Osteocyte (in vitro differentiated cells): ENCODE measurements at regions not wholly inside any gene's neighbourhood (a gene's known extent, or its start where the extent isn't known, plus 50 kb on each side); places are given as distances from the start of the nearest gene placed in this dataset.

Source experiments
- DNase-seq: peaks from one replicate; pipeline ENCODE4 v3.0.0; 2021; ENCODE audit warnings: mixed read lengths; ENCODE audit not compliant: unreplicated experiment; ENCODE audit errors: extremely low spot score
- H3K27ac Mint-ChIP-seq: one replicate; pipeline ENCODE4 v1.8.0; 2021; ENCODE audit warnings: mild to moderate bottlenecking, mixed read lengths; ENCODE audit not compliant: unreplicated experiment
- H3K27me3 Mint-ChIP-seq: one replicate; pipeline ENCODE4 v1.8.0; 2021; ENCODE audit warnings: mixed read lengths; ENCODE audit not compliant: unreplicated experiment
- H3K36me3 Mint-ChIP-seq: one replicate; pipeline ENCODE4 v1.8.0; 2021; ENCODE audit warnings: mixed read lengths; ENCODE audit not compliant: unreplicated experiment
- H3K4me1 Mint-ChIP-seq: one replicate; pipeline ENCODE4 v1.8.0; 2021; ENCODE audit warnings: mixed read lengths; ENCODE audit not compliant: unreplicated experiment
- H3K4me3 Mint-ChIP-seq: one replicate; pipeline ENCODE4 v1.8.0; 2021; ENCODE audit warnings: mild to moderate bottlenecking, moderate library complexity, mixed read lengths; ENCODE audit not compliant: unreplicated experiment
- H3K9me3 Mint-ChIP-seq: one replicate; pipeline ENCODE4 v1.8.0; 2021; ENCODE audit warnings: mixed read lengths; ENCODE audit not compliant: unreplicated experiment
- TF ChIP-seq, protein P1 (sequence below): fragments of 200-600 bp; sonication (generic); IDR thresholded peaks from 2 replicates; pipeline ENCODE4 v1.5.0; 2021; ENCODE audit warnings: antibody characterized with exemption, mild to moderate bottlenecking, moderate library complexity

DNA sequence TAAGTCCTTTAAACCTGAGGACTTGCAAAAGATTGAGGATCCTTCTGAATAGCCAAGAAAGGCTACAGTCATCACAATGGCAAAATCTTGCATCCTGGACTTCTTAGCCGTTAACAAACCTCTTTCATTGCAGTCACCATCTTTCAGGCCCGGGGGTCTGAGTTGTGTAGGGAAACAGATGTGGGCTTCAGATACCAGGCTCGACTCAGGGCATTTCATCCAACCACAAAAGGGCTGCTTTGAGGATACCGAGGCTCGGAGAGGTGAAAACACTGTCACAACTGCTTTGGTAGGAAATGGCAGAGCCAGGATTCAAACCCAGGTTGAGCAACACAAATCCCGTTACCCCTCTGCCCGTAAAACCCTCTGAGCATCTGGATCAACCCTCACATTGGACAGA lies 147.4 kb downstream of the TFCP2L1 start:
- TF ChIP-seq, protein P1, sequence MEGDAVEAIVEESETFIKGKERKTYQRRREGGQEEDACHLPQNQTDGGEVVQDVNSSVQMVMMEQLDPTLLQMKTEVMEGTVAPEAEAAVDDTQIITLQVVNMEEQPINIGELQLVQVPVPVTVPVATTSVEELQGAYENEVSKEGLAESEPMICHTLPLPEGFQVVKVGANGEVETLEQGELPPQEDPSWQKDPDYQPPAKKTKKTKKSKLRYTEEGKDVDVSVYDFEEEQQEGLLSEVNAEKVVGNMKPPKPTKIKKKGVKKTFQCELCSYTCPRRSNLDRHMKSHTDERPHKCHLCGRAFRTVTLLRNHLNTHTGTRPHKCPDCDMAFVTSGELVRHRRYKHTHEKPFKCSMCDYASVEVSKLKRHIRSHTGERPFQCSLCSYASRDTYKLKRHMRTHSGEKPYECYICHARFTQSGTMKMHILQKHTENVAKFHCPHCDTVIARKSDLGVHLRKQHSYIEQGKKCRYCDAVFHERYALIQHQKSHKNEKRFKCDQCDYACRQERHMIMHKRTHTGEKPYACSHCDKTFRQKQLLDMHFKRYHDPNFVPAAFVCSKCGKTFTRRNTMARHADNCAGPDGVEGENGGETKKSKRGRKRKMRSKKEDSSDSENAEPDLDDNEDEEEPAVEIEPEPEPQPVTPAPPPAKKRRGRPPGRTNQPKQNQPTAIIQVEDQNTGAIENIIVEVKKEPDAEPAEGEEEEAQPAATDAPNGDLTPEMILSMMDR: no peak
- H3K4me1 Mint-ChIP-seq: no peaks in the 10 kb centered on the region
- no peaks in the 10 kb centered on the region for H3K36me3 Mint-ChIP-seq
- H3K9me3 Mint-ChIP-seq: no peaks in the 10 kb centered on the region
- no peak overlapping the region for H3K27ac Mint-ChIP-seq
- no peak overlapping the region for H3K4me3 Mint-ChIP-seq
- no peak for DNase-seq
- H3K27me3 Mint-ChIP-seq: peaks cover 34% of the 10 kb centered on the region

DNA sequence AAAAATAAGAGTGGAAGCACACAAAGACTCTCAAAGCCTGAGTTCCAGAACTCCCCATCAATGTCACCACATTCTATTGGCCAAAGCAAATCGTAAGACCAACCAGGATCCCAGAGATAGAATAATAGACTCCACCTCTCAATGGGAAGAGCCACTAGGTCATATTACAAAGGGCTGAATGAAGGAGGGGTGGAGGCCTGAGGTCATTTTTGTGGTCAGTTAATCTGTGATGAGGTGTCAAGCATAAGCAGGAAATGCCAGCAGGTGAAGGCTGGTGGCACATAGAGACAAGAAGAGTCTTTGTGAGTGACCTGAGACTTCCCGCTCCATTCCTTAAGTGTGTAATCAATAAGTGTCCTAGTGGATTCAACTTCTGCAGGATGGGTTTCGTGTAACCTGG lies 144.3 kb downstream of the TFCP2L1 start:
- Mint-ChIP-seq H3K27me3 (peaks cover 46% of the 10 kb centered on the region), H3K9me3 (no peaks in the 10 kb centered on the region), H3K4me1 (no peaks in the 10 kb centered on the region), H3K36me3 (no peaks in the 10 kb centered on the region), H3K4me3 (no peak overlapping the region), H3K27ac (no peak overlapping the region)
- no peak for DNase-seq
- TF ChIP-seq, protein P1: no peak

DNA sequence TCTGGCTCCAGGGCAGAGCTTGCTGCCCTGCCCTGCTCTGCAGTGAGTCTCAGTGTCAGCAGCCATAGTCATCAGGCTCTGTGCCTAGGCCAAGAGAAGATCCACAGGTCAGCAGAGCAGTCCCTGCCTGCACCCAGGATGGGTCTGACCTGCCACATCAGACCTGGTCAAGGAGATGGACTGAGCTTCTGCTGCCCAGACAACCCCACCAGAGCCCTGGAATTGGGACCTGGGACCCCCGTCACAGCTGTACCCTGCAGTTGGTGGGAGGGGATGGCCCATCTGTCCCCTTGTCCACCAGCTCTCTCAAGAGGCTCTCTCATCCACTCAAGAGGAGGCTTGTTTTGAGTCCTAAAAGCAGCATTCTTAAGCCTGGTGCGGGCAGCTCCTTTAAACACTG lies 142.6 kb downstream of the TFCP2L1 start:
- Mint-ChIP-seq H3K27ac (no peak overlapping the region), H3K27me3 (peaks cover 42% of the 10 kb centered on the region), H3K4me3 (no peak overlapping the region), H3K9me3 (no peaks in the 10 kb centered on the region), H3K4me1 (no peaks in the 10 kb centered on the region), H3K36me3 (no peaks in the 10 kb centered on the region)
- TF ChIP-seq, protein P1: no peak
- no peak for DNase-seq

DNA sequence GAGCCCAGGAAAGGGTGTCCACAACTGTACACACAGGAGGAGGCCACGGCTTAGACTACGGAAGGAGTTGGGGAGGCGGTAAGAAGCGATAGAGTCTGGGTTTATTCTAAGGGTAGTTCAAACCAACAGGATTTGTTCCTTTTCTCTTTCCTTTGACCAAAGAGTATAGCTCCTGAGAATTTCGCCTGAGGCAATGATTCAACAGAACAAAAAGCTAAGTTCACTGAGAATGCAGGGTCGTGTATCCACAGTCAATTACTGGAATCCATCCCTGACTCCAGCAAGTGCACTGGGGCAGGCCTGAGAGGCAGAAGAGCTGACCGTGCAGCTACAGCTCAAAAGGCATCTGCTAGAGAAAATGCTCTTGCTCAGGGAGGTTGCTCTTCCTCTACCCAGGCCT lies 140.9 kb downstream of the TFCP2L1 start:
- Mint-ChIP-seq H3K27ac (no peak overlapping the region), H3K4me3 (no peak overlapping the region), H3K4me1 (no peaks in the 10 kb centered on the region), H3K36me3 (no peaks in the 10 kb centered on the region), H3K27me3 (peaks cover 42% of the 10 kb centered on the region), H3K9me3 (no peaks in the 10 kb centered on the region)
- TF ChIP-seq, protein P1: no peak
- no peak for DNase-seq

DNA sequence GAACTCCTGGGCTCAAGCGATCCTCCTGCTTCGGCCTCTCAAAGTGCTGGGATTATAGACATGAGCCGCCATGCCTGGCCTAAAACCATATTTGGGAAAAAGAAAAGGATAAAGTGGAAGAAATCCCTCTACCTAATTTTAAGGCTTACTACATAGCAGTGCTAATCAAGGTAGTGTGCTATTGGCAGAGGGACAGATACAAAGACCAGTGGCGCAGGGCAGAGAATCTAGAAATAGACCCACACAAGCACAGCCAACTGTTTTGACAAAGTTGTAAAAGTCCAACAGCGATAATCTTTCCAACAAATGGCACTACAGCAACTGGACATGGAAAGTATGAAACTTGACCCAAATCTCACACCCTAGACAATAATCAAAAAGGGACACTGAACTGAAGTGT lies 138.4 kb downstream of the TFCP2L1 start:
- TF ChIP-seq, protein P1: no peak
- DNase-seq: no peak
- Mint-ChIP-seq H3K27me3 (peaks cover 46% of the 10 kb centered on the region), H3K36me3 (no peaks in the 10 kb centered on the region), H3K27ac (no peak overlapping the region), H3K9me3 (no peaks in the 10 kb centered on the region), H3K4me3 (no peak overlapping the region), H3K4me1 (no peaks in the 10 kb centered on the region)
